H1 (cell line): ENCODE measurements at regions not wholly inside any gene's neighbourhood (a gene's known extent, or its start where the extent isn't known, plus 50 kb on each side); places are given as distances from the start of the nearest gene placed in this dataset.

Experiments
- CBX5 ChIP-seq: fragments of 300-800, 300-1000 bp; sonication (generic); IDR thresholded peaks from 2 replicates; pipeline ENCODE4 v1.7.1; 2016; ENCODE audit warnings: antibody characterized with exemption, low read length, low read depth
- CTCF ChIP-seq, 3 experiments: IDR thresholded peaks; 1 replicate in 2 of 3; 2 replicates in 1 of 3; pipeline versions ENCODE4 v1.5.1 to v1.6.1; 2011; ENCODE audit warnings: low read length in 3 of 3, mild to moderate bottlenecking in 3 of 3, inconsistent platforms in 2 of 3, low read depth in 1 of 3, moderate library complexity in 1 of 3; ENCODE audit not compliant: insufficient read depth in 1 of 3; ENCODE audit errors: control extremely low read depth in 1 of 3
- EZH2 ChIP-seq: fragments of 200-600 bp; sonication (generic); IDR thresholded peaks from 2 replicates; pipeline ENCODE4 v1.7.1; 2012; ENCODE audit warnings: low read depth, mild to moderate bottlenecking, moderate library complexity, low read length, inconsistent platforms; ENCODE audit not compliant: severe bottlenecking

- TF ChIP-seq CTCF (IDR thresholded peaks at IDR 0.05; ENCODE audit: control extremely low read depth in 1 of 3, insufficient read depth in 1 of 3, low read depth in 1 of 3, low read length in 3 of 3) (no peak), CBX5 (no peak), EZH2 (no peak)
These were observed 97.7 kb downstream of the NXPE2 start for GRCh38 chr11:114775875-114776621.
